ENCODE measurements at regions not wholly inside any gene's neighbourhood (a gene's known extent, or its start where the extent isn't known, plus 50 kb on each side); places are given as distances from the start of the nearest gene placed in this dataset.

DNA sequence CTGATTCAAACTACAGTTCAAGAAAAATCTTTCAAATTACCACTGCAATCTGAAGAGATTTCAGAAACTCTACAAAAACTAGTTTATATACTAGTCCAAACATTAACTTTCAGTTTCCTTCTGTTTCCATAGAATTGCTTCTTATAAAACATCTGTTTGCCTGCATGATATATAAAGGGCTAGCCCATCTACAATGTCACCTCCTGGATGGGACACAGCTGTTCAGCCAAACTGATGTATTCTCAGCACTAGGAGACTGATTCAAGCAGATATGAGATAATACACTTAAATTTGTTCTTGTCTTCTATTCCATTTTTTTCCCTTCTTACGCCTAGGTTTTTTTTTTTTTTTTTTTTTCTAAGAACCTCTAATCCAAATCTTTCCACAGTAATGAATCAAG, 1569.7 kb upstream of the IGFBP7 start:
- TF ChIP-seq CTCF (IDR thresholded peaks at IDR 0.05 in 2 of 3, conservative IDR thresholded peaks at IDR 0.05 in 1 of 3; ENCODE audit: control insufficient read depth in 2 of 3, extremely low read depth in 1 of 3, insufficient read depth in 1 of 3, low read depth in 3 of 3, low read length in 3 of 3) (no peak), NRF1 (conservative IDR thresholded peaks at IDR 0.05; ENCODE audit: low read depth, low read length) (no peak), DPF2 (IDR thresholded peaks at IDR 0.05) (no peak), SP1 (IDR thresholded peaks at IDR 0.05; ENCODE audit: low read depth, low read length) (no peak), FOXM1 (IDR thresholded peaks at IDR 0.05; ENCODE audit: low read depth, low read length) (no peak), EP300 (IDR thresholded peaks at IDR 0.05; ENCODE audit: borderline replicate concordance in 1 of 2, control insufficient read depth in 1 of 2, low read depth in 2 of 2, low read length in 2 of 2) (no peak), ESRRA (IDR thresholded peaks at IDR 0.05; ENCODE audit: low read length) (no peak), EZH2 (IDR thresholded peaks at IDR 0.05; ENCODE audit: borderline replicate concordance, control insufficient read depth, low read depth, low read length) (no peak), TCF3 (IDR thresholded peaks at IDR 0.05; ENCODE audit: borderline replicate concordance, insufficient read depth, low read depth, low read length) (no peak)

Data from GM12878 (cell line).